Mucosa of stomach (tissue), 1 donor: ENCODE measurements at regions not wholly inside any gene's neighbourhood (a gene's known extent, or its start where the extent isn't known, plus 50 kb on each side); places are given as distances from the start of the nearest gene placed in this dataset.

Experiments
- H3K27me3 ChIP-seq: one replicate; pipeline ENCODE4 v1.7.0; 2013; ENCODE audit warnings: mild to moderate bottlenecking, low read length; ENCODE audit not compliant: control insufficient read depth, insufficient read depth
- H3K36me3 ChIP-seq: one replicate; pipeline ENCODE4 v1.7.0; 2013; ENCODE audit warnings: low read length; ENCODE audit not compliant: control insufficient read depth, insufficient read depth
- H3K4me1 ChIP-seq: one replicate; pipeline ENCODE4 v1.7.0; 2013; ENCODE audit warnings: mild to moderate bottlenecking, low read length; ENCODE audit not compliant: control insufficient read depth, insufficient read depth
- H3K4me3 ChIP-seq: one replicate; pipeline ENCODE4 v1.7.0; 2013; ENCODE audit warnings: low read length
- H3K9ac ChIP-seq: one replicate; pipeline ENCODE4 v1.7.0; 2013; ENCODE audit warnings: mild to moderate bottlenecking, low read length, moderate library complexity
- H3K9me3 ChIP-seq: one replicate; pipeline ENCODE4 v1.7.0; 2013; ENCODE audit warnings: mild to moderate bottlenecking, low read length, moderate library complexity; ENCODE audit not compliant: control insufficient read depth
- donor health status: Pancreatic carcinoma.

GRCh38 chr21:38973552-38973951 lies 167.8 kb downstream of the ETS2 start:
- Histone ChIP-seq H3K9me3 (no peaks in the 10 kb centered on the region), H3K27me3 (no peaks in the 10 kb centered on the region), H3K9ac (no peak overlapping the region), H3K4me1 (no peaks in the 10 kb centered on the region), H3K36me3 (no peaks in the 10 kb centered on the region), H3K4me3 (no peak overlapping the region)

GRCh38 chr21:38972078-38972477 lies 166.3 kb downstream of the ETS2 start:
- Histone ChIP-seq H3K4me1 (no peaks in the 10 kb centered on the region), H3K9me3 (no peaks in the 10 kb centered on the region), H3K36me3 (no peaks in the 10 kb centered on the region), H3K4me3 (no peak overlapping the region), H3K27me3 (no peaks in the 10 kb centered on the region), H3K9ac (no peak overlapping the region)

GRCh38 chr21:38970765-38971164 lies 165.0 kb downstream of the ETS2 start:
- Histone ChIP-seq H3K4me1 (peaks cover 7% of the 10 kb centered on the region), H3K36me3 (no peaks in the 10 kb centered on the region), H3K4me3 (no peak overlapping the region), H3K9ac (no peak overlapping the region), H3K9me3 (no peaks in the 10 kb centered on the region), H3K27me3 (no peaks in the 10 kb centered on the region)

GRCh38 chr21:38968887-38969543 lies 163.3 kb downstream of the ETS2 start:
- no peaks in the 10 kb centered on the region for H3K27me3 ChIP-seq
- no peaks in the 10 kb centered on the region for H3K36me3 ChIP-seq
- H3K9ac ChIP-seq, result no peak overlapping the region
- H3K4me1 ChIP-seq, result peaks cover 10% of the 10 kb centered on the region
- H3K9me3 ChIP-seq, result no peaks in the 10 kb centered on the region
- no peak overlapping the region for H3K4me3 ChIP-seq

GRCh38 chr21:38965910-38966504 lies 160.3 kb downstream of the ETS2 start:
- H3K9me3 ChIP-seq, result no peaks in the 10 kb centered on the region
- no peak overlapping the region for H3K4me3 ChIP-seq
- H3K27me3 ChIP-seq, result no peaks in the 10 kb centered on the region
- peaks cover 10% of the 10 kb centered on the region for H3K4me1 ChIP-seq
- H3K36me3 ChIP-seq, result no peaks in the 10 kb centered on the region
- H3K9ac ChIP-seq, result peak overlapping the region; percentile 26

- Histone ChIP-seq H3K9me3 (no peaks in the 10 kb centered on the region), H3K4me1 (peaks cover 10% of the 10 kb centered on the region), H3K9ac (no peak overlapping the region), H3K4me3 (no peak overlapping the region), H3K27me3 (no peaks in the 10 kb centered on the region), H3K36me3 (no peaks in the 10 kb centered on the region)
These were observed 159.5 kb downstream of the ETS2 start for GRCh38 chr21:38965241-38965640.

- H3K36me3 ChIP-seq, result no peaks in the 10 kb centered on the region
- no peak overlapping the region for H3K4me3 ChIP-seq
These were observed 157.3 kb downstream of the ETS2 start for GRCh38 chr21:38963006-38963405.

GRCh38 chr21:38960251-38960650 lies 154.5 kb downstream of the ETS2 start:
- Histone ChIP-seq H3K36me3 (no peaks in the 10 kb centered on the region), H3K4me3 (no peak overlapping the region), H3K4me1 (peaks cover 44% of the 10 kb centered on the region), H3K9me3 (no peaks in the 10 kb centered on the region), H3K27me3 (no peaks in the 10 kb centered on the region), H3K9ac (no peak overlapping the region)

More at GRCh38 chr21:38963006-38963405, 157.3 kb downstream of the ETS2 start:
- Histone ChIP-seq H3K9me3 (no peaks in the 10 kb centered on the region), H3K4me1 (peaks cover 27% of the 10 kb centered on the region), H3K27me3 (no peaks in the 10 kb centered on the region), H3K9ac (no peak overlapping the region)

GRCh38 chr21:38959692-38960061 lies 153.9 kb downstream of the ETS2 start:
- H3K36me3 ChIP-seq, result no peaks in the 10 kb centered on the region
- H3K9ac ChIP-seq, result no peak overlapping the region
- no peak overlapping the region for H3K4me3 ChIP-seq
- no peaks in the 10 kb centered on the region for H3K9me3 ChIP-seq
- no peaks in the 10 kb centered on the region for H3K27me3 ChIP-seq
- H3K4me1 ChIP-seq, result peaks cover 50% of the 10 kb centered on the region

GRCh38 chr21:38958940-38959691 lies 153.4 kb downstream of the ETS2 start:
- Histone ChIP-seq H3K9me3 (no peaks in the 10 kb centered on the region), H3K27me3 (no peaks in the 10 kb centered on the region), H3K4me3 (no peak overlapping the region), H3K36me3 (no peaks in the 10 kb centered on the region), H3K9ac (no peak overlapping the region), H3K4me1 (peaks cover 55% of the 10 kb centered on the region)

GRCh38 chr21:38958323-38958705 lies 152.6 kb downstream of the ETS2 start:
- Histone ChIP-seq H3K36me3 (no peaks in the 10 kb centered on the region), H3K4me1 (peaks cover 58% of the 10 kb centered on the region), H3K9ac (no peak overlapping the region), H3K4me3 (no peak overlapping the region), H3K9me3 (no peaks in the 10 kb centered on the region), H3K27me3 (no peaks in the 10 kb centered on the region)

- Histone ChIP-seq H3K36me3 (no peaks in the 10 kb centered on the region), H3K4me1 (peaks cover 58% of the 10 kb centered on the region), H3K9me3 (no peaks in the 10 kb centered on the region), H3K9ac (peak overlapping the region; percentile 5), H3K4me3 (no peak overlapping the region), H3K27me3 (no peaks in the 10 kb centered on the region)
These were observed 152.0 kb downstream of the ETS2 start for GRCh38 chr21:38957575-38958322.
